NT2/D1 (cell line): ENCODE measurements at regions not wholly inside any gene's neighbourhood (a gene's known extent, or its start where the extent isn't known, plus 50 kb on each side); places are given as distances from the start of the nearest gene placed in this dataset.

ENCODE experiments used
- SUZ12 ChIP-seq: IDR thresholded peaks from 2 replicates; pipeline ENCODE4 v1.6.1; 2011; ENCODE audit not compliant: insufficient read length, insufficient read depth; ENCODE audit errors: extremely low read depth
- YY1 ChIP-seq: IDR thresholded peaks from 2 replicates; pipeline ENCODE4 v1.6.1; 2011; ENCODE audit not compliant: insufficient read length, insufficient read depth
- ZNF274 ChIP-seq: IDR thresholded peaks from 2 replicates; pipeline ENCODE4 v1.6.1; 2011; ENCODE audit warnings: mild to moderate bottlenecking, low read depth, low read length

- TF ChIP-seq YY1 (no peak), SUZ12 (no peak), ZNF274 (no peak)
Observed at GRCh38 chr11:92501066-92501739, 276.6 kb downstream of the FAT3 start.
